ENCODE measurements at regions not wholly inside any gene's neighbourhood (a gene's known extent, or its start where the extent isn't known, plus 50 kb on each side); places are given as distances from the start of the nearest gene placed in this dataset.
"Not testable (repeated sequence)": the region's sequence is repeated elsewhere in the genome, so short reads cannot be mapped to it uniquely, and the experiment has no call there.

- H3K36me3 Mint-ChIP-seq (ENCODE audit: low read depth), result no peaks in the 10 kb centered on the region
- intact Hi-C loops (cut with micrococcal nuclease), result no loop called here
- H3K27ac Mint-ChIP-seq, result no peak overlapping the region
Observed at GRCh38 chr5:57002959-57003485, 51.1 kb upstream of the MIER3 start.

GRCh38 chr5:57003566-57003965 is 51.6 kb upstream of the MIER3 start:
- H3K27ac Mint-ChIP-seq; intact Hi-C loops (cut with micrococcal nuclease); H3K36me3 Mint-ChIP-seq (ENCODE audit: low read depth); H3K27me3 Mint-ChIP-seq; H3K4me3 Mint-ChIP-seq; H3K9me3 Mint-ChIP-seq: not testable (repeated sequence)
- H3K4me1 Mint-ChIP-seq (ENCODE audit: low read depth), result peaks cover 17% of the 10 kb centered on the region

More at GRCh38 chr5:57002959-57003485, 51.1 kb upstream of the MIER3 start:
- Mint-ChIP-seq H3K9me3 (peaks cover 7% of the 10 kb centered on the region), H3K4me1 (ENCODE audit: low read depth) (peaks cover 17% of the 10 kb centered on the region), H3K4me3 (no peak overlapping the region), H3K27me3 (no peaks in the 10 kb centered on the region)

- Mint-ChIP-seq H3K27me3 (no peaks in the 10 kb centered on the region), H3K36me3 (ENCODE audit: low read depth) (no peaks in the 10 kb centered on the region), H3K4me3 (no peak overlapping the region), H3K9me3 (peaks cover 7% of the 10 kb centered on the region), H3K4me1 (ENCODE audit: low read depth) (peaks cover 17% of the 10 kb centered on the region), H3K27ac (no peak overlapping the region)
- intact Hi-C loops (cut with micrococcal nuclease), result no loop called here
Observed at GRCh38 chr5:57004800-57005199, 52.9 kb upstream of the MIER3 start.

GRCh38 chr5:57007344-57007743 is 55.4 kb upstream of the MIER3 start:
- Mint-ChIP-seq H3K27me3 (no peaks in the 10 kb centered on the region), H3K4me1 (ENCODE audit: low read depth) (peaks cover 17% of the 10 kb centered on the region), H3K4me3 (no peak overlapping the region), H3K9me3 (peaks cover 7% of the 10 kb centered on the region), H3K36me3 (ENCODE audit: low read depth) (no peaks in the 10 kb centered on the region), H3K27ac (peak overlapping the region; percentile 63)
- intact Hi-C loops (cut with micrococcal nuclease), result no loop called here

- Mint-ChIP-seq H3K27me3 (no peaks in the 10 kb centered on the region), H3K4me3 (no peak overlapping the region), H3K4me1 (ENCODE audit: low read depth) (peaks cover 17% of the 10 kb centered on the region), H3K36me3 (ENCODE audit: low read depth) (no peaks in the 10 kb centered on the region), H3K9me3 (peaks cover 7% of the 10 kb centered on the region), H3K27ac (no peak overlapping the region)
- intact Hi-C loops (cut with micrococcal nuclease), result no loop called here
Observed at GRCh38 chr5:57009811-57010210, 57.9 kb upstream of the MIER3 start.

- intact Hi-C loops (cut with micrococcal nuclease), result no loop called here
- H3K9me3 Mint-ChIP-seq, result peaks cover 7% of the 10 kb centered on the region
- H3K27me3 Mint-ChIP-seq, result no peaks in the 10 kb centered on the region
- H3K27ac Mint-ChIP-seq, result no peak overlapping the region
- no peak overlapping the region for H3K4me3 Mint-ChIP-seq
- H3K36me3 Mint-ChIP-seq (ENCODE audit: low read depth), result no peaks in the 10 kb centered on the region
- H3K4me1 Mint-ChIP-seq (ENCODE audit: low read depth), result peaks cover 17% of the 10 kb centered on the region
Observed at GRCh38 chr5:57010786-57011185, 58.9 kb upstream of the MIER3 start.

GRCh38 chr5:57012511-57012910 is 60.6 kb upstream of the MIER3 start:
- no peak overlapping the region for H3K27ac Mint-ChIP-seq
- H3K9me3 Mint-ChIP-seq, result peaks cover 5% of the 10 kb centered on the region
- intact Hi-C loops (cut with micrococcal nuclease), result no loop called here

GRCh38 chr5:57025961-57026360 is 74.0 kb upstream of the MIER3 start:
- Mint-ChIP-seq H3K4me1 (ENCODE audit: low read depth) (peaks cover 8% of the 10 kb centered on the region), H3K36me3 (ENCODE audit: low read depth) (no peaks in the 10 kb centered on the region), H3K4me3 (no peak overlapping the region), H3K27me3 (no peaks in the 10 kb centered on the region), H3K27ac (no peak overlapping the region), H3K9me3 (peaks cover 10% of the 10 kb centered on the region)
- intact Hi-C loops (cut with micrococcal nuclease), result no loop called here

More at GRCh38 chr5:57012511-57012910, 60.6 kb upstream of the MIER3 start:
- peaks cover 5% of the 10 kb centered on the region for H3K4me1 Mint-ChIP-seq (ENCODE audit: low read depth)
- H3K36me3 Mint-ChIP-seq (ENCODE audit: low read depth), result no peaks in the 10 kb centered on the region
- H3K4me3 Mint-ChIP-seq, result no peak overlapping the region
- no peaks in the 10 kb centered on the region for H3K27me3 Mint-ChIP-seq

- no peak overlapping the region for H3K4me3 Mint-ChIP-seq
- H3K27ac Mint-ChIP-seq, result no peak overlapping the region
- H3K4me1 Mint-ChIP-seq (ENCODE audit: low read depth), result peaks cover 25% of the 10 kb centered on the region
- H3K27me3 Mint-ChIP-seq, result peaks cover 9% of the 10 kb centered on the region
- H3K9me3 Mint-ChIP-seq, result peaks cover 10% of the 10 kb centered on the region
- H3K36me3 Mint-ChIP-seq (ENCODE audit: low read depth), result no peaks in the 10 kb centered on the region
- intact Hi-C loops (cut with micrococcal nuclease), result no loop called here
Observed at GRCh38 chr5:57028161-57028560, 76.2 kb upstream of the MIER3 start.

GRCh38 chr5:57032151-57032551 is 80.2 kb upstream of the MIER3 start:
- Mint-ChIP-seq H3K4me1 (ENCODE audit: low read depth) (peaks cover 25% of the 10 kb centered on the region), H3K27me3 (peaks cover 9% of the 10 kb centered on the region), H3K36me3 (ENCODE audit: low read depth) (no peaks in the 10 kb centered on the region), H3K9me3 (no peaks in the 10 kb centered on the region), H3K4me3 (no peak overlapping the region), H3K27ac (peak overlapping the region; percentile 3)
- intact Hi-C loops (cut with micrococcal nuclease), result no loop called here

- H3K4me3 Mint-ChIP-seq, result no peak overlapping the region
- peaks cover 9% of the 10 kb centered on the region for H3K27me3 Mint-ChIP-seq
- no peaks in the 10 kb centered on the region for H3K36me3 Mint-ChIP-seq (ENCODE audit: low read depth)
- H3K27ac Mint-ChIP-seq, result no peak overlapping the region
- no peaks in the 10 kb centered on the region for H3K9me3 Mint-ChIP-seq
- intact Hi-C loops (cut with micrococcal nuclease), result no loop called here
- H3K4me1 Mint-ChIP-seq (ENCODE audit: low read depth), result peaks cover 25% of the 10 kb centered on the region
Observed at GRCh38 chr5:57033103-57033502, 81.2 kb upstream of the MIER3 start.

GRCh38 chr5:57033503-57033902 is 81.6 kb upstream of the MIER3 start:
- Mint-ChIP-seq H3K27me3 (peaks cover 9% of the 10 kb centered on the region), H3K36me3 (ENCODE audit: low read depth) (no peaks in the 10 kb centered on the region), H3K9me3 (no peaks in the 10 kb centered on the region), H3K27ac (no peak overlapping the region), H3K4me1 (ENCODE audit: low read depth) (peaks cover 25% of the 10 kb centered on the region), H3K4me3 (no peak overlapping the region)
- intact Hi-C loops (cut with micrococcal nuclease), result no loop called here

- Mint-ChIP-seq H3K4me1 (ENCODE audit: low read depth) (peaks cover 25% of the 10 kb centered on the region), H3K36me3 (ENCODE audit: low read depth) (no peaks in the 10 kb centered on the region), H3K4me3 (no peak overlapping the region), H3K9me3 (no peaks in the 10 kb centered on the region), H3K27me3 (peaks cover 9% of the 10 kb centered on the region), H3K27ac (no peak overlapping the region)
- intact Hi-C loops (cut with micrococcal nuclease), result no loop called here
Observed at GRCh38 chr5:57034201-57034916, 82.4 kb upstream of the MIER3 start.

GRCh38 chr5:57035955-57036354 is 84.0 kb upstream of the MIER3 start:
- intact Hi-C loops (cut with micrococcal nuclease), result no loop called here
- H3K4me1 Mint-ChIP-seq (ENCODE audit: low read depth), result peaks cover 18% of the 10 kb centered on the region
- H3K4me3 Mint-ChIP-seq, result no peak overlapping the region
- H3K27ac Mint-ChIP-seq, result no peak overlapping the region
- H3K9me3 Mint-ChIP-seq, result no peaks in the 10 kb centered on the region
- peaks cover 9% of the 10 kb centered on the region for H3K27me3 Mint-ChIP-seq
- no peaks in the 10 kb centered on the region for H3K36me3 Mint-ChIP-seq (ENCODE audit: low read depth)

GRCh38 chr5:57036761-57037160 is 84.8 kb upstream of the MIER3 start:
- Mint-ChIP-seq H3K4me3 (no peak overlapping the region), H3K27me3 (peaks cover 6% of the 10 kb centered on the region), H3K4me1 (ENCODE audit: low read depth) (peaks cover 10% of the 10 kb centered on the region), H3K9me3 (no peaks in the 10 kb centered on the region), H3K36me3 (ENCODE audit: low read depth) (no peaks in the 10 kb centered on the region), H3K27ac (no peak overlapping the region)
- intact Hi-C loops (cut with micrococcal nuclease), result no loop called here
